GM21737 (cell line): ENCODE measurements at regions not wholly inside any gene's neighbourhood (a gene's known extent, or its start where the extent isn't known, plus 50 kb on each side); places are given as distances from the start of the nearest gene placed in this dataset.

Experiments
- ATAC-seq: cut with Tn5 transposase; IDR thresholded peaks from one replicate; pipeline ENCODE4 v1.9.1; 2021; ENCODE audit warnings: mild to moderate bottlenecking, moderate library complexity; ENCODE audit not compliant: unreplicated experiment

DNA sequence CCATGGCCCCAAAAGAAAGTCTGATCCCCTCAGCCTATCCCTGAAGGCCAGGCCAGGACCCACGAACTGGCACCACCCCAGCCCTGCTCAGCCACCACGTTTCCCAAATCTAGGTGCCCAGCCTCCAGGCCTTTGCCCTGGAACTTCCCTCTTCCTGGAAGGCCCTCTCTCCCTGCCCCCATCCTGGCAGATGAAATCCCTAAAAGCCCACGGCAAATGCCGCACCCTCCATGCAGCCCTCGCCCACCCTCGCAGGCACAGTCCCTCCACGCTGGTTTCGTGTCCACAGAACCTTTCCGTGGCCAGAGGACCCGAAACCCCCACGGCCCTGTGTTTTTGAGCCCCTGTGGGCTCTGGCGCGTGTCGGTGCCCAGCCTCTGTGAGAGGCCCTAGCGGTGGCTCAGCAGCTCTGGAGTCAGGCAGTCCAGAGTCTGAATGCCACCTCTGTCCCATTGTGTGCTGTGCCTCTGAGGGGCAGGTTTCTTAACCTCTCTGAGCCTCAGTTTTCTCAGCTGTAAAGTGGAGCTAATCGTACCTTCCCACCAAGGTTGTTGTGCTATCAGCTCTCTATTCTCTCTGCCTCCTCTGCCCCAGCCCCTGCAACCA, 138.5 kb upstream of the IQSEC1 start:
- no peak for ATAC-seq

DNA sequence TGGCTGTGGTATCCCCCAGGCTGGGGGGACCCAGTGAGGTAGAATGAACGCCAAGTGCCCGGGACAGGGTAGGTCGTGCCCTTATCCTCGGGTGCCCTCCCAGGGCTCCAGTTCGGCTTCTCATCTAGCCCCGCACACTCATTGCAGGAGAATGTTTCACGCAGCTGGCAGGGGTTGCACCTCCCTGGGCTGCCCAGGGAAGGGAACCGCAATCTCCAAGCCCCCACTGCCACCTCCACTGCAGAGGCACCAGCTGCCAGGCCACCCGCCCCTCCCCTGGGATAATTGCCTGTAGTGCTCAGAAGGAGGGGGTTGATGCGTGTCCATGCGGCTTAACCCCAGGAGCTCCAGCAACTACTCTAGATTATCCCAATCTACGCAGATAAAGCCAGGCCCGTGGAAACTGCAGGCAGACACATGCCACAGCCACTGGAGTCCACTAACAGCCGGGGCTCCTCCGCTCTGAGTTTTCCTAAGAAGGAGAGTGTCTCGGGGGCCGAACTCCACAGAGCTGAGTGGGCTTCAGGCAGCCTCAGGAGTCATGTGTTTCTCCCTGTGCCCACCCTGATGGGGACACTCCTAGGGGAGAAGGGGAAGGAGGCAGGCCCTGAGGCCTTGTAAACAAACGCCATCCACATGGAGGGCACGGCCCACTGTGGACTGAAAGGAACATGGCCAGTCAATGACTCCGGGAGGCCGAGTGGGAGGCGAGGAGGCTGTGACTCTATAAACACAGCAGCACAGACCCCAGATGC, 137.2 kb upstream of the IQSEC1 start:
- ATAC-seq, result no peak

DNA sequence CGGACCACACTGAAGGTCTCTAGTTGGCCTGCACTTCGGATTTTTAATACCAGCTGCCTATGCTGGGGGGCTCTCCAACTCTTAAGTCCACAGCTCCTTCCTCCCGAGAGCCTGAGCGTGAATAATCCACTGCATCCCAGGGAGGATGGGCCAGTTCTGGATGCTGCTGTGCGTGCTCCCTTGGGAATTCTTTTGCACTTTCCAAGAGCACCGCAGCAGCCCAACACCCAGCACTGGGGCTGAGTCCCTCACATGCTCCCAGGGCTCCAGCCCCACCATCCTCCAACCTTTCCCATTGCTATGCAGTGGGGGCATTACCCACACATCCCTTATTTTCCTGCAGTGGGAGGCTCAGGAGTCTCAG, 136.4 kb upstream of the IQSEC1 start:
- no peak for ATAC-seq

DNA sequence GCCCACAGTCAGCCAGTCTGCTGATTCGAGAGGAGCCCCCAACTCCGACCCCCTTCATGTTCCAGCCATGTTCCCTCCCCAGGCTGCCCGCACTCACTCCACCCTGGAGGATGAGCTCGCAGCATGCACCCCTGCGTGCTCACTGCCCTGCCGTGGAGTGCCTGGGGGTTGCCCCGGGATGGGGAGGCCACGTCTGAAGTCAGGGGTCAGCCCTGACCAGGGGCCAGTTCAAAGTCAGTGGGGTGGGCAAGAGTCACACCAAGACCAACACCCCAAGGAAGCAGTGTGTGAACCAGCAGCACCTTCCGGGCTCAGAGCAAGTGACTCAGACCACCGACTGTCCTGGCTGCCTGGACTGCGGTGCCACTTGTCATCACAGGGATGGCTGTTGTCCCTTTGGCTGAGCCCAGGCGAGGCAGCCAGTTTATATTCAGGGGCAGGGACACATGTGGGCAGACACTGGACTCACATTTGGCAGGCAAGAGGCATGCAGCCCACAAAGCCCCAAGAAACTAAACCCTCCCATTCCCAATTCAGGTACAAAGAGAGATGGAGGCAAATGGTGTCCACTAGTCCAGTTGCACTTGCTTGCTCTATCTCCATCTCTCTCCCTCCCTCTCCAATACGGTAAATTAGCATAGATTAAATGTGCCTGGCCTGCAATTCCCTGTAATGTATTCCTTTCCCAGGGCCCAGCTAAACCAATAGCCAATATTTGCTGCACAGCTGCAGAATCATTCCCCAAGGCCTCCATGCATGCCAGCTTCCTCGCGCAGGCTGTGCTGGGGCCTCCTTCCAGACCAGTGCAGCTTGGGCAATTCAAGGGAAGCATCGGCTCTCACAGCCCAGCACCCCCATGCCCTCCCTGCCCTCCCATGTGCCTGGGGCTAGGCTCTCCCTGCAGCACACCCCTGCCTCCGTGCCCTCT, 135.7 kb upstream of the IQSEC1 start:
- no peak for ATAC-seq

DNA sequence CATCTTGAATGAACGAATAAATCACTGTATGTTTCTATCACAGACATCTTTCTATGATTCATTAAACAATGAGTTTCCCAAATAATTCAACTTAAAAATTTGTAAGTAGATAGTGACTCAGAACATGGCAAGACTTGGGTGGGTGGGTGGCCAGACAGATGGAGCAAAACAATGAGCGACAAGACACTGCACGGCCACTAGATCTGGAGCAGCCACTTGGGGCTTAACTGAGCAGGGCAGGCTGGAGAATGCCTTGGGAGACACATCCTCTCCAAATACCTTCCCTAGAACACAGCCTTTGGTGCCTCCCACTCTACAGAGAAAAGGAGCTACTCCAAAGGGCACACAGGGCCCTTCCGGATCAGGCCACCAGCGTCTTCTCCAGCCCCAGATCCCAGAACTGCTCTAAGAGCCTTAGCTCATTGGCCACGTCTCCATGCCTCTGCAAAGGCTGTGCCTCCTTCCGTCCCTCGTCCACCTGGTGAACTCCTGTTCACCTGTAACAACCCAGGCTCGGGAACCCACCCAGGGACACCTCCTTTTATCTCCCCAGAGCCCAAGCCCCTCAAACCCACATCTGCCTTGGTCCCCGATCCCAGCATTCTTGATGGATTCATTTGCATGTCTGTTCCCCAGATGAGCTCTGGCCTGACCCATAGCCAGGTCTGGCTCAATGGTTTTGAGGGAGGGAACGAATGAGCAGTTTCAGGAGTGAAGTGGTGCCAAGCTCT, 134.9 kb upstream of the IQSEC1 start:
- no peak for ATAC-seq

DNA sequence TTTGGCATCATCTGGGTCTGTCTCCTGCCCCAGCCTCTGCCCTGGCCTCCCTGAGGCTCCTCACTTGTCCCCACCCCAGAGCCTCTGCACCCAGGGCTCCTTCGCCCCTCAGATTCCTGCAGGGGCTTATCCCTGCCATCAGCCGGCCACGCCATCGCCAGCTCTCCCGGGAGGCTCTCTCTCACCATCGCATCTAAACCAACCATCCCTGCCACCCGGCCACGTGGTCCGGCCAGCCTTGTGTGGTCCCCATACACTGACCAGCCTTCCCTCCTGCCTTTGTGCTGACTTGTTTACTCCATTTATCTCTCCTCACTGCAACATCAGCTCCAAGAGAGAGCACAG, 134.3 kb upstream of the IQSEC1 start:
- ATAC-seq, result no peak

DNA sequence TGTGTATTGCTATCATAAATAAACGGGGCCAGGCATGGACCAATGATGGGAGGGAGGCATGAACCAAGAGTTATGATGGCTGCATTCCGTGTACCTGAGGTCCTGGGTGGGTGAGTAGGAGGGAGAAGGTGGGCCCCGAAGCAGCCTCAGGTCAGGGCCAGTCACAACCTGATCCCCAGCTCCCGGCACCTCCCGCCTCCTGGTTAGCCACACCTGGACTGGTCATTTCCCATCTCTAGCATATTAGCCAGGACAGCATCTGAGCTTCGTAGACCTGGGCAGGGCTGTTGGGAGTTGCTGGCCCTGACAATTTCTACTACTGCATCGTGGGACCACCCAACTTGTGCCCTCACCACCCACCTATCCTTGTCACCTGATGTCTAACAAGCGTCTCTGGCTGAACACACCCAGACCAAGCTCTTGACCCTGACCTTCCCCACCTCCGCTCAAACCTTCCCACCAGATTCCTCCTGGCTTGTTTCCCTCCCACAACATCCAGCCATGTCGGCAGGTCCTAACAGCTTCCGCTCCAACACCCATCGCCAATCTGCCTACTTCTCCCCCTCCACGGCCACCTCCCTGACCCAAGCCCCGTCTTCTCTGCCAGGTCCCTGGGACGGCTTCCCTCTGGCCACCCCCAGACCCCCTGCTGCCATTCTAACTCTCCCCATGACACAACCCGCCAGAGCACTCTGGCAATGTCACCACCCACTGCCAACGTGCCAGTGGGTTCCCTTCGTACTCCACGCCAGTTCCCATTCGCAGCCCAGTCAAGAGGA, 133.8 kb upstream of the IQSEC1 start:
- ATAC-seq, result no peak

DNA sequence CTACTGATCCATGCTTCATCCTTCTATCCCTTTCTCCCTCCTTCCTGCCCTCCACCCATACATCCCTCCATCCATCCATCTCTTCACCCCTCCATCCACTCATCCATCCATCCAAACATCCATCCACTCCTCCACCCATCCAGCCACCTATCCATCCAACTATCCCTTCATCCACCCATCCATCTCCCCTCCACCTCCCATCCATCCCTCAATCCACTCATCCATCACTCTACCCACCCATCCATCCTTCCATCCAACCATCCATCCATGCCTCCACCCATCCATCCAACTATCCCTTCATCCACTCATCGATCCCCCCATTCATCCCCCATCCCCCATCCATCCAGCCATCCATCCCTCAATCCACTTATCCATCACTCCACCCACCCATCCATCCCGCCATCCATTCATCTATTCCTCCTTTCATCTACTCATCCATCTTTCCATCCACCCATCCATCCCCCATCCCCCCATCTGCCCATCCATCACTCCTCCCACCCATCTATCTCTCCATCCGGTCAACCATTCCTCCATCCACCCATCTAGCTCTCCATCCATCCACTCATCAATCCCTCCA, 132.4 kb upstream of the IQSEC1 start:
- no peak for ATAC-seq

DNA sequence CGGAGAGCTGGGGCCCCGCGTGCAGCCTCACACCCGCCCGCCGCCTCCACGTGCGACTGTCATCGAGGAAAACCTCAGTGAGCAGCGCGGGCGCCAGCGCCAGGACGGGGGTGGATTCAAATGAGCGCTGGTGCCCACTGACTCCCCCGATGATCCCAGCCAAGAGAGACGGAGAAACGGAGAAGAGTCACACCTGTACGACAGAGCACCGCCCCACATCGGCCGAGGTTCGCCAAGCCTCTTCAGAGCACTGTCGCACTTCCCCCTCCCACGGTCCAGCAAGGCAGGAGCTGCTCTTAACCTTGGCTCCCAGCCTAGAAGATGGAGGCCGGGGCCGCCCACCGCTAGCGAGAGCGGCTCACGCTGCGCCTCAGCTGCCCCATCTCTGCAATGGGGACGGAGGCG, 130.9 kb upstream of the IQSEC1 start:
- ATAC-seq, result no peak

DNA sequence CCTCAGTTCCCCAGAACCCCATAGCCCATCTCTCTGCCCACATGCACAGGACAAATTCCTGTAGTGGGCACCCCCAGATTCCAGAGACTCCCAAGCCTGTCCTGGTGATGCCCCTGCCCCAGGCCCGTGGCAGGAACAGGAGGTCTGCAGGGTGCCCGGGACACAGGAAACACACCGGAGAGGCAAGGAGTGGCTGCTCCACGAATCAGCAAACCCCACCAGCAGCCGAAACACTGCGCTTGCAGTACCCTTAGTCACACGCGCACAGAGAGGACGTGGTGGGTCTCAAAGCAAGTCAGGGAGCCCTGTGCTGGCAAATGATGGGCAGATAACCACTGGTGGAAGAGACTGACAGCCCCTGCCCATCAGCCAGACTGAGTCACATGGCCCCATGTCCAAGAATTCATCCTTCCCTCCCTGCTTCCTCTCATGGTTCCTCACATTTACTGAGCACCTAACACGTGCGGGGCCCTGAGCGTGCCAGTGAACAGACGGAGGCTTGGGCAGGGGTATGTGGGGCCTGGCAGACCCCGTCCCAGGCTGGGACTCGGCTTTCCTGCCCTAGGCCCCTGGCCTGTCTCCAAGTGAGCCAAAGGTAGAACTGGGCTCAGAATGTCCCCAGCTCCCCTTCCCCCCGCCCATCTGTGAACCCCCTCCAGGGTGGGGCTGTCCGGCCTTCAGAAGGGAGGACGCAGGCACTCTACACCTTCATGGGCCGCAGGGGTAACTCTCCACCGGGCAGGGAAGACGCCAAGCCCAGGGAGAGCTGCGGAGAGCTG, 130.4 kb upstream of the IQSEC1 start:
- no peak for ATAC-seq

DNA sequence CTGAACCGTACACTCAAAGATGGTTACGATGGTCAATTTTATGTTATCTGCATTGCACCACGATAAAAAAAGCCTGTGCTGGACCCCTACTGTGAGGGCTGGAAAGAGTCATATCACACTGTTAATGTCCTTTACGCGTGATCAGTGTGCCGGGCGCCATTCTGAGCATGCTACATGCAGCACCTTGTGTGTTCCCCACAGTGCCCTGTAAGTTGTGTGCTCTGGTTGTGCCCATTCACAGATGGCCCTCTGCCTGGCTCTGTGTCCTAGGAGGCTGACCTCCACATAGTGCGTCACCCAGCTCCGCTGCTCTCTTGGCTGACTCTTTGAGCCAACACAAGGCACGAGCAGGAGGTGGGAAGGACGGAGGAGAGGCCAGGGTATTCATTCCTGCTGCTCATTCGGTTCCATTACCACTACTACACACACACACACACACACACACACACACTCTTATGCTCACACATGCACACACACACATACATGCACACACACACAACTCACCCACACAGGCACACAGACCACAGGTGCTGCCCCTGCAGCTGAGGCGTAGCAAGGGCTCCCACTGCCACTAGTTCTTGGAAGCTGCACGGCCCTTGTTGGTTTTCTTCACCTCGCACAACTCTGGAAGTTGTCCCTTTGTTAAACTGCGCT, 129.6 kb upstream of the IQSEC1 start:
- no peak for ATAC-seq

DNA sequence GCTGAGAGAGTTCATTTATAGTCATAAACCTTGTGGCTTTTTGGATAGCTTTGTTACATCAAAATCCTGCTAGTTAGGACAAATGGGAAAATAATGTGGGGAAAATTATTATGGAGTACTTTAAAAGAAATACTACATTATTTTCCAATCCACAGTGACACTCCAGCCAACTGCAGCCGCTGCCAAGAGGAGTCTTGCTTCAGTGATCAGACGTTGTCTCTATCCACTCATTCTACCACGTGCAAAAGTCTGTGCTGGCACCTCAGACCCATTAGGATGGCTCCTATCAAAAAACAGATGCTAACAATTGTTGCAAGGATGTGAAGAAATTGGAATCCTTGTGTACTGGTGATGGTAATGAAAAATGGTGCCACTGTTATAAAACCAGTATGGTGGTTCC, 128.6 kb upstream of the IQSEC1 start:
- no peak for ATAC-seq

DNA sequence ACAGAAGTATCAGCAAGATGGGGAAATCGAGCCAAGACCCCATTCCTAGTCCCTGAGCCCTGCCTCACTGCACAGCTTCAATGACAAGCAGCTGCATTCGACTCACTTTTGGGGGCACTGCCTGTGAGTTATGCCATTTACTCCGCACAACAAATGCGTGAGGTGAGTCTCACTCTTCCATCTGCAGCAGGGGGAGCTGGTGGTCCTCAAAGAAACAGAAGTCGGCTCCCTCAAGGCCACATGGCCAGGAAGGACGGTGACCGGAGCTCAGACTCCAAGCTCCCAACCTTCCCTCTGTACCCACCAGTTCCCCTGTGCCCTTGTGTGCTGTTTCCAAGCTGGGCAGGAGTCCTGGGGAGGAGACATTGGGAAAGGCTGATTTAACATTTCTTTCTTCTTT, 127.7 kb upstream of the IQSEC1 start:
- ATAC-seq, result no peak

DNA sequence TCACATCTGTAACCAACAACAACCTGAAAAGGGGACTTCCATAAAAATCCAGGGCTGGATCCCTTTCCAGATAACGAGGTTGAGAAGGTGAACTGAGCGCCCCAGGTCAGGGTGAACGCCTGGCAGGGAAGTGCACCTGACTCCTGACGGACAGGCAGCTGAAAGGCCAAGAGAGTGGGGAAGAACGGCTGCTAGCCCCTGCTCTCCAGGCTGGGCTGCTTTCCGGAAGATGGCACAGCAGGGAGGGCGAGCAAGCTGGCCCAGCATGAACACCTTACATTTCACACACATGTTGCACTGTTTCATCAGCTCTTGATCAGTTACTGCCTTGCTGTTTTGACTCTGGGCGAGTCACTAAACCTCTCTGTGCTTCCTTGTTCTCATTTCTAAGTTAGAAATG, 127.2 kb upstream of the IQSEC1 start:
- no peak for ATAC-seq

DNA sequence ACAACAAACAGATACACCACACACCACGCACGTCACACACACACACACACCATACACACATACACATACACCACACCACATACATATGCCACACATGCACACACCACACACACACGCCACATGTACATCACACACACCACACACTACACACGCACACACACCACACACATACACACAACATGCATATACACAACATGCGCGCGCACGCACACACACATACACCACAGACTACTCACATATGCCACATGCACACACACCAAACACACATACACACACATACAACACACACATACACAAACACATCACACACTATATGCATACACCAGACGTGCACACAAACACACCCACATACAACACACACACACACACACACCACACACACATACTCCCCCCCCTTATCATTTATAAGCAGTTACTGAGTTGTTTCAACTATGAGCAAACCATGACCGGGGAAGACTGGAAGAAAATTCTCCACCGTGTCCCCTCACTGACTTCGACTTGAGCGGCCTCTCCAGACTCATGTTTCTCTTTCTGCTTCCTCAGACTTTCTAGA, 126.7 kb upstream of the IQSEC1 start:
- no peak for ATAC-seq

DNA sequence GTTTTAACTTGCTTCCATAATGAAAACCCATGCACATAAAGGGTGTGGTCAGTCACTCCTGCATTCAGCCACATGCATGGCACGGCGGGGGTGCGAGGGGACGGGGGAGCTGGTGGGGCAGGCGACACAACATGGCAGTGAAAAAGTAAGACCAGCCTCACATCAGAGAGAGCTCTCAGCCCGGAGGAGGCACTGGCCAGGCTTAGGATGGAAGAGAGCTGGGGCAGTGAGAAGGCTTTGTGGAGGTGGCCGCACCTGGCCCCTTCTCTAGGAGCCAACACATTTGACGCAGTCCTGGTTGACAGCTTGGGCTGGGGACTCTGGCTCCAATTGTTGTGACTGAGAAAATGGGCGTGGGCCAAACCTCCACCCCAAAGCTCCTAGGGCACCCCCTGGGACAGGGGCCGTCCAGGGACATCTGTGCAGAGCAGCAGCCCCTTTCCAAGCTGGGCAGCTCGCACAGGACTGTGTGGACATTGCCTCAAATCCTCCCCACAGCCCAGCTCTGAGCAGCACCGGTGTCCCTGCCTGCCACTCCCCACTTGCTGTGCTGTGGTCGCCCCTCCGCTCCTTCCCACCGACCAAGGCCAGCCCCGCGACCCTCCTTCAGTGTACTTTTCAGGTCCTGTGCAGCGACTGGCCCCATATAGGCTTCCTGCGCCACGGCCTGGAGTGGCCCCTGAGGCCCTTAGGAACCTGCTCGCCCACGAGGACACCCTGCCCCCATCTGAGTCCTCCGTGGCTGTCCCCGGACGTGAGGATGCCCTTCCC, 126.0 kb upstream of the IQSEC1 start:
- ATAC-seq, result no peak

DNA sequence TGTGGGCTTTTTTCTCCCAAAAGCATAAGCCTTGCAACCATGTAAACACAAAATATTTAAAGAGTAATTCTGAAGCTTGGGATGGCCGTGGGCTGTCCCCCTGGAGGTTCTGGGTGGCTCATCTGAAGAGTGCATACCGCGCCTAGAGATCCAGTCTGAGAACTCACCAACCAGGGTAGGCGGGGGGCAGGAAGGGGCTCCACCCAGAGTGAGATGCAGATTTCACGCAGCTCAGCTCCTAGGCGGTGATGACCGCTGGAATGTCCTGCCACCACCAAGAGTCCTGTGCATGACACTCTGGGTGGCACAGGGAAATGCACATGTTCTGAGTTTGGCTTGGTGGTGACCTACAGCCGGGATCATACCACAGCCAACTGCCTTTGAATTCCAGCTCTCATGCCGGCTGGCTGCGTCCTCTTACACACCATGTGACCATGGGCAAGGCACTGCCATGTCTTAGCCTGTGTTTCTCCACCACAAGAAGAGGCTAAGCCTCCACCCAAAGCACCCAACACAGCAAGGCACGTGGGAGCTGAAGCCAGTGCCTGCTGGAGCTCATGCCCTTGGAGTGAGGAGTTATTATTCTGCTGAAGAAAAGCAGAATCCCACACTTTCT, 125.1 kb upstream of the IQSEC1 start:
- no peak for ATAC-seq
